ENCODE measurements at regions not wholly inside any gene's neighbourhood (a gene's known extent, or its start where the extent isn't known, plus 50 kb on each side); places are given as distances from the start of the nearest gene placed in this dataset.

GRCh38 chr11:71133946-71134345, 118.4 kb downstream of the SHANK2 start:
- TF ChIP-seq CTCF (IDR thresholded peaks at IDR 0.05) = no peak
- no peak for TF ChIP-seq POLR2A (IDR thresholded peaks at IDR 0.05)
